Activated naive CD4-positive, alpha-beta T cell treated with anti-CD3 and anti-CD28 coated beads, Interleukin-2, amount 50 U/mL, for 16 hours (primary cell): ENCODE measurements at regions not wholly inside any gene's neighbourhood (a gene's known extent, or its start where the extent isn't known, plus 50 kb on each side); places are given as distances from the start of the nearest gene placed in this dataset.

Experiments used
- DNase-seq: peaks from one replicate; pipeline ENCODE4 v3.0.0-alpha.2; 2020

DNA sequence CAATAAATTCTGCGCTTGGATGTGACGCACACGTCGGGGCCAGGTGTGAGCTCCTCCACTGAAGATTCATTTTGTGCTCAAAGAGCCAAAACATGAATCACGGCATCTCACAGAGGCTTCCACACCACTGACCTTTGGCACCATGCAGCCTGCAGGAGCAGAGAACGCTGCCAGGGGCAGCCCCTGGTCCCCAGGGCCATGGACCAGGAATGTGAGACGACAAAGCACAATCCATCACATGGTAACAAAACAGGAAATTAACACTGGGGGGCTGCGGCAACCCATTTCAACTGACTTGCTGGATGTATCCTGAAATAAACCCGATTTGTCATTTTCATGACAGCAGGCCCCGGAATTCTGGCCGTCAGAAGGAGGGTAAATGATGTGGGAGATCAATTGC, 167.5 kb upstream of the IGF1R start:
- DNase-seq, result no peak

DNA sequence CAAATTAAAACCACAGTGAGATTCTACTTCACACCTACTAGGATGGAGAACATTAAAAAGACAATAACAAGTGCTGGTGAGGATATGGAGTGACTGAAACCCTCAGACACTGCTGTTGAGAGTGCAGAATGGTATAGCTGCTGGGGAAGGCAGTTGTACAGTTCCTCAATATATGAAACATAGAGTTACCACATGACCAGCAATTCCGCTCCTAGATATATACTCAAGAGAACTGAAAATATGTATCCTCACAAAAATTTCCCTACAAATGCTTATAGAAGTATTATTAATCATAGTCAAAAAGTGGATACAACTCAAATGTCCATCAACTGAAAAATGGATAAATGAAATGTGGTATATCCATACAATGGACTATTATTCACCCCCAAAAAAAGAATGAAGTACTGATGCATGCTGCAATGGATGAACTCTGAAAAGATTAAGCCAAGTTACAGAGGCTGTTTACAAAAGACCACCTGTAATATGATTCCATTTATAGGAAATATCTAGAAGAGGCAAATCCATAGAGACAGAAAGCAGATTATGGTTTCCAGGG, 164.7 kb upstream of the IGF1R start:
- no peak for DNase-seq

- DNase-seq, result no peak
Observed at GRCh38 chr15:98484914-98485313, 163.4 kb upstream of the IGF1R start.

DNA sequence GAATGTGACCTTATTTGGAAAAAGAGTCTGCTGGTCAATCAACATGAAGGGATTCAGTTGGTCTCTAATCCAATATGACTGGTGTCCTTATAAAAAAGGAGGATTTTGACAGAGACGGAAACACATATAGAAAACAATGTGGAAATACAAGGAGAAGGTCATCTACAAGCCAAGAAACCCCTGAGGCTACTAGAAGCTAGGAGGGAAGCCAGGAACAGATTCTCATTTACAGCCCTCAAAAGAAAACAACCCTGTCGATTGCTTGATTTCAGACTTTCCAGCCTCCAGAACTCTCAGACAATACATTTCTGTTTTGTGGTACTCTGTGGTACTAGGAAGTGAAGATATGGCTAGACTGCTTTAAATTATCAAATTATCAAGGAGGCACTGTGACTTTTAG, 162.9 kb upstream of the IGF1R start:
- DNase-seq, result no peak

DNA sequence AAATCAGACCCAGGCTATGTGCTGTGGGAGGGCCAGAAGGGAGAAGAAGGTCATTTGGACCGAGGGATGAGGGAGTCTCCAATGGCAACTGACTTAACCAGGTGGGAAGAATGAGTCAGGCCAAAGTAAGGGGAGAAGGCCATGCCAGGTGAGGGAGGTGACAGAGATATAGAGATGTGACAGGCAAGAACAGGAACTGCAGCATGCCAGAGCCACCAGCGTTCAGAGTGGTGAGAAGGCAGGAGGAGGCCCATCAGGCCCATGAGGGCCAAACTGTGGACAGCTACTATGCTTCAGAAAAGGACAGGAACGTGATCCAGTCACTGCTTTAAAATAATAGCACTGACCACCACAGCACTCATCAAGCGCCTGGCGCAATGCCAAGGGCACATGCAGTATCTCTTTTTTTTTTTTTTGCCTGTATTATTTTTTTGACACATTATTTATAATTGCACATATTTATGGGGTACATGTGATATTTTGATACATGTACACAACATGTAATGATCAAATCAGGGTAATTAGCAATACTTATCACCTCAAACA, 154.3 kb upstream of the IGF1R start:
- no peak for DNase-seq

GRCh38 chr15:98501192-98501591, 147.1 kb upstream of the IGF1R start:
- DNase-seq, result no peak

DNA sequence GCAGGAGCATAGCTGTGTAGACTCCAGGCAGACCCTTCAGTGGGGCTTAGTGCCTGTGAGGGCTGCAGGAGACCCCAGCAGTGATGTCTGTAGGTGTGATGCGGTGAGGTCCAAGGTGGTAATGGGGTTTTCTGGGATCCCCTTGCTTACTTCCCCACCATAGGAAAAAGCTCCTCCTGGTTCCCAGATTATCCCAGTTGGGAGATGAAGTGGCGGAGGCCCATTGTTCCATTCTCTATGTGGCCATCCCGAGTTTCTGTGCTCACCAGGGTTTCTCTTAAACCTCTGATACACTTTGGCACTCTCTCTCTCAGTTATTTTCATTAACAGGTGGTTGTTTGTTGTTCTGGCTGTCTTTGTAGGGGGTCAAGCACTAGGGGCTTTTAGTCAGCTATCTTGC, 146.7 kb upstream of the IGF1R start:
- no peak for DNase-seq

DNA sequence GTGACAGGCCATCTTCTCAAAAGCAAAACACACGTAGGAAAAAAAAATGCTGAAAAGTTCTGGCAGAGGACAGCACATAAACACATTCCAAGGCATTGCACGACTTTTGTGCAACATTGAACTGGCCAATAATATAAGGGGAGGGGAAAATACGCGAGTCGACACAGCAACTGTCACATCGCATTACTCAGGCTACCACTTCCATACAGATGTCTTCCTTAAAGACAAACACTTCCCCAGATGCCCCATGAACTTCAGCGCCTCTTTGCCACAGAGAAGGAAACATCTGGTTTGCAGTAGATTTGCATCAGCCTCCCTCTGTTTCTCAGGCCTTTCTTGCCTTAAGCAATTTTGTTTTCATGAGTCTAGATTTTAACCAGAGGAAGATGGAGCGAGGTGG, 144.4 kb upstream of the IGF1R start:
- no peak for DNase-seq

DNA sequence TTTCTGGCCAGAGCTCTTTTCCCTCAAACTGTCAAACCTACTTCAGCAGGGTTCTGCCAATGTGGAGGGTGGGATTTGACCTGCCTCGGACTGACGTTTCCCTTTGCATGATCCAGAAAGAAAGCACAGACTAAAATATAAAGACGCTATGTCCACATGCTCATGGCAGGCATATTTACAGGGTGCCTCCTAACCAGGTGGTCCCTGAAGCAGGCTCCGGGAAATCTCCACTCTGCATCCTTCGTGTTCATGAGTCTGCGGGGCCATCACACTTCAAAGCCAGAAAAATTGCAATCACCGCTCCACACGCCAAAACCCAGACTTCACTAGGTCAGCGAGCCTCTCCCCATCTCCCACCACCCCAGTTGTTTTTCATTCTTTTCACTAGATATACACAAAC, 143.3 kb upstream of the IGF1R start:
- no peak for DNase-seq

DNA sequence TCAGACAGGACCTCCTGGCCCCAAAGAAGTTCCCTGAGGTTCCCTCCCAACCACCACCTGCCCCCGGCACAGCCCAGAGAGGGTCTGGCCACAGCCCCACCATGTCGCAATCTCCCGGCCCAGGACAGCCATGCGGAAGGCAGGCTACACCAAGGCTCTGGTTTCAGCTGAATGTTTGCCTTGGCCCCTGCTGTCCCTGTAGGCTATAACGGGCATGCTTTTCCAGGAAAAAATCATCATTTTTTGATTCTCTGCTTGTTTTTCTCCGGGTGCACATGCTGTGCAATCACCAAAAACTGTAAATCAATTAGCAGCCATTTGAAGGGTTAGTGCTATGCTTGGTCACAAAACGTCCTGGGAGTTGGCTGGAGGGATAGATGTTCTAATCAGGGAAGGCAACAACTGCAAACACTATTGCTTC, 142.7 kb upstream of the IGF1R start:
- DNase-seq, result no peak

DNA sequence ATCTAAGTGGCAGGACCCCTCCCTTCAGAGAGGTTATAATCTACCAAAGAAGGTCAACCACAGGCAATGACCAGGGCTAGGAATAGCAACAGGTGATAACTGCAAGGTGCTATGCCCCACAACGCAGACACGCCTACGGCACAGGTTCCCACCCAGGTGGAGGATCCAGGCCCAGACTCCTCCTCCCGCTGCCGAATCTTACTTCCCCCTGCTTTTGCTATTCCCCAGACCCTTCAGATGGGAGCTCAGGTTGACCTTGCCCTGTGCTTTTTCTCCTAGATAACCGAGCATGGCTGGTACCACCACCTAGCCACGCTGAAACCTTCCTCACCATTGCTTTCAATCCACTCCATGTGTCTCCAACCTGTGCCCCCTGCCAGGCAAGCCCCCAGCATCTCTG, 142.2 kb upstream of the IGF1R start:
- DNase-seq, result no peak

GRCh38 chr15:98506711-98507110, 141.6 kb upstream of the IGF1R start:
- no peak for DNase-seq

GRCh38 chr15:98513428-98513986, 134.8 kb upstream of the IGF1R start:
- DNase-seq, result no peak

DNA sequence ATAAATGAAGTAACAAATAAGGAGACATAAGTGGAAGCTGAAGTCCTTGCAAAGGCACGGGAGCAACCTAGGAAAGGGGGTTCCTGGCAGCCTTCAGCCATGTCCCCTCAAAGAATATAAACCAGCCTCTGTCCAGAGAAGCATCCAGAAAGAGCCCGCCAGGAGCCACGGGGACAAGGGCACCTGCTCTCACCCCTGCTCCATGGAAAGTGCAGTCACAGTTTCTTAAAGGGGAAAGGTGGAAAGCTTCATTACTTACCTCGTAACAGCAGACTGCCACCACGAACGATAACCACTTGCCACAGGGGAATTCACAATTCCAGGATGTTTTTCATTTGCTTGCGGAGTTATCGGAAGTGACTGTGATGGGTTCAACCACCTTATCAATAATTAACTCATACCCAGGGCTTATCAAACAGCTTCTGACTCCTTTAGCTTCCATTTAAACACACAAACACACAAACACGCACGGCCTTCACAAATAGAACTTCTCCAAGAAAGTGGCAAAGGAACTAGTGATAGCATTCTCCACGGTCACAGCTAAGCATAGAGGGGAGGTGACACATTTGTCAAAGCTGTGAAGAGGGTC, 134.2 kb upstream of the IGF1R start:
- DNase-seq, result no peak

DNA sequence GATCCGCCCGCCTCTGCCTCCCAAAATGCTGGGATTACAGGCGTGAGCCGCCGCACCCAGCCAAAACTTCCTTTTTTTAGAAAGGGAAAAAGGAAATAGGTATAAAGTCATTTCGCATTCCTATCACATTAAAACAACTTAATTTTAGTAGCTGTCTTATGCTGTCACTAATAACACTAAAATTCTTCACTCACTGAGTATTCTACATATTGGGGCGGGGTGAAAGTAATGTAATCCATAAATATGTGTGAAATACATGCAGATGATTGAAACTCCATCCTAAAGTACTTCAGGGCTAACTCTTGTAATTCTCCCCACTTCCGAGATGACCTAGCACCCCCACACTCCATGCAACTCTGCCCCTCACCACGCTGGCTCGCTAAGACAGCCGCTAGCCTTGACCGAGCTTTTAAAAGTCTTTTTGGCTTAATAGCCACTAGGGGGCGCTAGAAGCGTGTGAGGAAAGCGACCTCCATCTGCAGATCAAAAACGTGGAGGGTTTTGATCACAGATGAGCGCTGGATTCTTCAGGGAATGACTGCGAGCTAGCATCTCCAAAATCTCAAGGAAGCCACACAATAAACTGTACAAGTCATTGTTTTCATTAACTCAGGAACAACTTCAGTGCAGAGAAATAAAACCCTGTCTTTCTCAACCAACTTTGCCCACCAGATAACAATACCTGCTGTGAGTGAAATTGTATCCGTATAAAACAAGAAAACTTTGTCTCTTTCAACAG, 129.3 kb upstream of the IGF1R start:
- DNase-seq, result peak; percentile 43

DNA sequence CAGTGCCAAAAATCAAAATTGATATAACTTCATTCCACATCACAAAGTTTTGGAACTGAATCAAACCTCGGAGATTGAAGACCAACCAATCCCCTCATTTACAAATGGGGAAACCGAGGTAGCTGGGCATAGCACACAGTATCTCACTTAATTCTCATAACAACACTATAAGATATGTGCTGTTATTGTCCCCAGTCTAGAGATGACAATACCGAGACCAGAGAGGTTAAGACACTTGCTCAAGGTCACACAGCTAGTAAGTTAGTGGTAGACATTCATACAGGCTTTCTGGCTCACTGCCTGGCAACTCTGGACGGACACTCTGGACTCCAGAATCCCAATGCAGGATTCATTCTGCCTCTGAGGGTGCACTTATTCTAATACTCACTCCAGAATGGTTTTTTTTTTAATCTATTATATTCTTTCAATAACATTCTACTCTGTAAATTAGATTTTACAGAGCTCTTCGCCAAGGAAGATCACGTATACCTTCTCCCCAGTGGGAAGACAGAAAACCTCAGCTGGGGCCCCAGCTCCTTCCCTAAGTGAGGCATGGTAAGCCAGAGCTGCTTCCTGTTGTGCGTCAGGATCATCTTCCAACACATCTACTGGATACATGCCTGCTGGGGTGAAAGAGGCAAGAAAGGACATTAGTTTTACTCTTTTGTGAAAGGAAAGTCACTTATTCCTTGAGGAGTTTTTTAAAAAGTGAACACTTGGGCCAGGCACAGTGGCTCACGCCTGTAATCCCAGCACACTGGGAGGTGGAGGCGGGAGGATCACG, 128.4 kb upstream of the IGF1R start:
- DNase-seq, result no peak

GRCh38 chr15:98522127-98522526, 126.2 kb upstream of the IGF1R start:
- DNase-seq, result no peak

DNA sequence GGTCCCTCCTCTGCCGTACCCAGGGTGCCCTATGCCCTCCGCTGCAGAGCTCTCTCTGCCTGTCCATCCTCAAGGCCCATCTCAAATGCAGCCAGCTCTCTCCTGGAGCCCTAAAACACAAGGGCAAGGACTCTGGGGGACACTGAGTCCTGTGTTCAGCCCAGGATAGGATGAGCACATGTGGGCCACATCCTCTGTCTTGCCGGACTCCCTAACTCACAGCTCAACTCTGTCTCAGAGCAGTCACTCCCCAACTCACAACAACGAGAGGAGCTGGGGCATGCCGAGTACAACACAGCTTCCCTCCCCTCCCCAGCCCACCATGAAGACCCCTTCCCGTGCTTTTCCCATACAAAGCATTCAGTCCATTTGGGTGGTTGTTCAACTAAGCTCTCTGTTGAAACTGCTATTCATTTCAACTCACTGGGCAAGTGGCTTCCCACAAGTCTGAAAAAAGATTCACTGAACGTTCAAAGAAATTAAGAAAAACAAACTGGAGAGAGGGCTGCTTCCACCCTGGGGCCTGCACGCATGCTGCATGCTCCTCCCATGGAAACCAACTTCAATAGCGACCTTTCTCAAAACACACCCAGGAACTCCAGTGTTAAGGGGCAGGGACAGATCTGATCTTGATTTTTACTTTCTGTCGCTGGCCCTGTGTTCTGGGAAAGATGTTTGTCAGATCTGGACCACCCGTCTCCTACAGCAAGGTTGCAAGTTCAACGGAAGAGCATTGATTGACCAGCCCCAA, 124.3 kb upstream of the IGF1R start:
- no peak for DNase-seq

DNA sequence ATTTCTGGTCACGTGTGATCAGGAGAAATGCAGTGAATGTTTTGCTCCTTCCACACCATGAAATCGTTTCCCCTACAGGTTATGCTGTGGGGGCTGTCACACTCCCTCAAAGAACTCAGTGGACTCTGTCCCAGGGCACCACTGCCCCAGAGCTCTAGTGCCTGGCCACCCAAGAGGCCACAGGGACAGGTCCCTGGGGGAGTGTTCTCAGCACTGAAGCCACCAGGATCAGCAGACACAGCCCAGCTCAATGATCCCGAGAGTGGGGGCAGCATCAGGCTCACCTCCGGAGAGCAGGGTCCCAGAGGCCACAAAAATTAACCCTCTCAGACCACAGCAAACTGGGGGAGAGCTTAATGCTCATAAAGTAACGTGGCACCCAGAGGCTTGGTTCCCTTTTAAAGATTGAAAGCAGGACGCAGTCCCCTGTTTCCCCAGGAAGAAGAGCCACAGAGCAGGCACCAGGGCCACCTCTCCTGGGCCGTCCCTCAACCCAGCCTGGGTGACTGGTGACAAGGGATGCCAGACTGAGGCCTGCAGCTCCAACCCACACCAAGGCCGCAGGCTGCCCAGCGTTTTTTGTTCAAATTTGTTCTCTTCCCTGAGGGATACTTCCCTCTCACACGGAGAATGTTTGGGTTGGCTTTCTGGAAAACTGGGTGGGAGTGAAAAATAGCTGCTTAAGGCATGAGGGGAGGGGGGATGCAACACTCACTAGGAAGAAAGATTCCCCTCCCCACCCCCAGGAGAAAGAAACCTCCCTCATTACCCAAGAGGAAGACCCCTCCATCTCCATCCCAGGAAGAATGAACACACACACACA, 123.3 kb upstream of the IGF1R start:
- no peak for DNase-seq

GRCh38 chr15:98525661-98526001, 122.7 kb upstream of the IGF1R start:
- DNase-seq, result no peak

- no peak for DNase-seq
Observed at GRCh38 chr15:98526094-98526493, 122.2 kb upstream of the IGF1R start.
